ENCODE measurements at regions not wholly inside any gene's neighbourhood (a gene's known extent, or its start where the extent isn't known, plus 50 kb on each side); places are given as distances from the start of the nearest gene placed in this dataset.
"Not testable (repeated sequence)": the region's sequence is repeated elsewhere in the genome, so short reads cannot be mapped to it uniquely, and the experiment has no call there.

DNA sequence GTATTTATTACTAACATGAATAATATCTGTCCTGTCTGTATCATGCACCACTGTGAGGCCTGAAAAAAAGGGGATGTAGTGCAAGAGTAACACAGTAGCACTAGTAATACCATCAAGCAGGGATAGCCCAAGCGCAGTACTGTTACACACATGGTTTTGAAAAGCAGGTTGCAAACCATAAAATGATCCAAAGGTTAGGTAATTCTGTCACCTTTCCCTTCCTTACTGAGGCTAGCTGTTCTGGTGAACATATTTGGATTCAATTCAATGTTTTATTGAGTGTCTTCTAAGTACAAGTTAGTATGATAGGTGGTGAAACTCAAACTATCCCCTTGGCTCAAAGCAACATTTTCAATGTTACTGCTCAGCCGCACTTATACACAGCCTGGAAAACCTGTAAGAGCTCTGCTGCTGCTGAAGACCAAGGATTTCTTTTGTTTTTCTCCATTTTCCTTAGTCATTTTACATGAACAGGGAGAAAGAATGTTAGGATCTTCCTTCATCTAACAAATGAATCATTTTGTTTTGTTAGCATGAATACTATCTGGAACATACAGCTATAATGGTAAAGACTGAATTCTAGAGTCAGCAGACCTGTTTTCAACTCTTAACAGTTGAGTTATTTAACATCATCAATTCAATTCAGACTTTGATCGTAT, 102.5 kb upstream of the ITPRID2 start:
- no peak overlapping the region for H3K9ac ChIP-seq (ENCODE audit: low read length in 5 of 5)
- no peaks in the 10 kb centered on the region for H3K36me3 ChIP-seq (ENCODE audit: control insufficient read depth in 5 of 5, insufficient read depth in 5 of 5, low read length in 5 of 5)
- H3K27me3 ChIP-seq (ENCODE audit: control insufficient read depth in 5 of 5, insufficient read depth in 4 of 5, low read length in 5 of 5) = no peaks in the 10 kb centered on the region
- no peak overlapping the region for H3K27ac ChIP-seq (ENCODE audit: low read depth, low read length)
- H3K4me3 ChIP-seq (ENCODE audit: low read depth in 1 of 5, low read length in 5 of 5) = no peak overlapping the region
- H3K9me3 ChIP-seq (ENCODE audit: control insufficient read depth in 5 of 5, low read length in 5 of 5) = no peaks in the 10 kb centered on the region
- no peaks in the 10 kb centered on the region for H3K4me1 ChIP-seq (ENCODE audit: control insufficient read depth in 5 of 5, insufficient read depth in 5 of 5, low read length in 5 of 5)

DNA sequence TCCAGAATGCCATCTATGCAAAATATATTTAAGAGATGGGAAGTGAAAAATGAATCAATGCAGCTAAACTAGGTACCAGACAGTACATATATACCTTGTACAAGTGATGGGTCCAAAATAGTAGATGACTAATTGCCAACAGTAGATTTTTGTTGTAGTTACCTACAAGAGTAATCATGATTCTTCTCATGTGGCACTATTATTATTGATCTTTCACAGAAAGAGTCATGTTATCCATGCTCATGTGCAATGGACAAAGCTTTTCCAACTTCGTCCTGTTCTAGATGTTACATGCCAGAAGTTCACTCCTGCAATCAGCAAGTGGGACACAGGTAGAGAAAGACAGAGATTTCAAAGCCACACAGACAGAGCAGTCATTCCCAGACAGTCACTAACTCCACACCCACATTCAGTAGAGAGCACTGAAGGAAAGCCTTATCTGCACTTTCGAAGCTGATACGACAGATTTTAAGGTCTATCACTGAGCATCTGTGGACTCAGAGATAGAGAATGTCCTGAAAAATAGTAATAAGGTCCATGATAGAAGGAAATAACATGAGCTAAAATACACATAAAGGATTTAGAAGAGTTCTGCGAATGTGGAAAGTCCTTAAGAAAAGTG, 101.6 kb upstream of the ITPRID2 start:
- Histone ChIP-seq H3K36me3 (ENCODE audit: control insufficient read depth in 5 of 5, insufficient read depth in 5 of 5, low read length in 5 of 5) (no peaks in the 10 kb centered on the region), H3K9me3 (ENCODE audit: control insufficient read depth in 5 of 5, low read length in 5 of 5) (no peaks in the 10 kb centered on the region), H3K27ac (ENCODE audit: low read depth, low read length) (no peak overlapping the region), H3K4me1 (ENCODE audit: control insufficient read depth in 5 of 5, insufficient read depth in 5 of 5, low read length in 5 of 5) (no peaks in the 10 kb centered on the region), H3K9ac (ENCODE audit: low read length in 5 of 5) (no peak overlapping the region), H3K27me3 (ENCODE audit: control insufficient read depth in 5 of 5, insufficient read depth in 4 of 5, low read length in 5 of 5) (no peaks in the 10 kb centered on the region), H3K4me3 (ENCODE audit: low read depth in 1 of 5, low read length in 5 of 5) (no peak overlapping the region)

DNA sequence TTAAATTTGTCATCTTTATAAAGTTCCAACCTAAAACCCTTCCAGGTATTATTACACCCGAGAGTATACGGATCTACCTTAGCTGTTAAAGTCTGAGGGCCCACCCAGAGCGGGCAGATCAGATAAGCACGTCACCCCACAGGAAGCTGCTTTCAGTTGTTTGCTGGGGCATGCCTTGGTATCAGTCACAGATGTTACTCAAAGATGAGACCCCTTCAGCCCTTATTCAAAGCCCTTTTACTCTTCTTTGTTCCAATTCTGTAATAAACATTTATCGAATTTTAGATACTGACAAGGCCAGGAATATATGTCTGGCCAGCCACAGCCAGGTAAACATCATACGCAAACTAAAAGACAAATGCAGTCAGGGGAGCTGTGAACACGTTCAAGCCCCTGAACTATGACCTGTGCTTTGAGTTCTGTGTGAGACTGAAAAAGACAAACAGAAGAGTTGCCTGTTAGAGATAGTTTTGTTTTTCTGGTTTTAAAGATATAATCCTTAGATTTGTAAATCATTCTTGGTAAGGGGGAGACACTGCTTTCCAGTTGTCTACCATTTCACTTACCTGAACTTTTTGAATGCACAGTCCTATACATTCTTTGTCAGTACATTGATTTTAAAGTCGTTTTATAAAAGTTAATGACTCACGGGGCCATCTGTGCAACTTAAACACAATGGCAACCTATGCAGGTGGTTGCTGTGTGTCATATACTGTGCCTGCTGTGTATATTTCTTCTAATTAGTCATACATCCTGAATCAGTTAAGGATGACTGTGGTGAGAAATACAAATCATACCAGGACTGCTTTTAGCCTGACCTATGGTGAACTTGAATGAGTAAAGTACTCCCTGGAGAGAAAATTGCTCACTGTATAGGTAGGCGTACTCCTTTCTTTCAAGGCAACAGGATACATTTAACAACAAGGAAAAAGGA, 100.5 kb upstream of the ITPRID2 start:
- no peak overlapping the region for H3K9ac ChIP-seq (ENCODE audit: low read length in 5 of 5)
- H3K27me3 ChIP-seq (ENCODE audit: control insufficient read depth in 5 of 5, insufficient read depth in 4 of 5, low read length in 5 of 5) = no peaks in the 10 kb centered on the region
- no peaks in the 10 kb centered on the region for H3K36me3 ChIP-seq (ENCODE audit: control insufficient read depth in 5 of 5, insufficient read depth in 5 of 5, low read length in 5 of 5)
- H3K27ac ChIP-seq (ENCODE audit: low read depth, low read length) = no peak overlapping the region
- H3K9me3 ChIP-seq (ENCODE audit: control insufficient read depth in 5 of 5, low read length in 5 of 5) = no peaks in the 10 kb centered on the region
- no peak overlapping the region for H3K4me3 ChIP-seq (ENCODE audit: low read depth in 1 of 5, low read length in 5 of 5)
- no peaks in the 10 kb centered on the region for H3K4me1 ChIP-seq (ENCODE audit: control insufficient read depth in 5 of 5, insufficient read depth in 5 of 5, low read length in 5 of 5)

DNA sequence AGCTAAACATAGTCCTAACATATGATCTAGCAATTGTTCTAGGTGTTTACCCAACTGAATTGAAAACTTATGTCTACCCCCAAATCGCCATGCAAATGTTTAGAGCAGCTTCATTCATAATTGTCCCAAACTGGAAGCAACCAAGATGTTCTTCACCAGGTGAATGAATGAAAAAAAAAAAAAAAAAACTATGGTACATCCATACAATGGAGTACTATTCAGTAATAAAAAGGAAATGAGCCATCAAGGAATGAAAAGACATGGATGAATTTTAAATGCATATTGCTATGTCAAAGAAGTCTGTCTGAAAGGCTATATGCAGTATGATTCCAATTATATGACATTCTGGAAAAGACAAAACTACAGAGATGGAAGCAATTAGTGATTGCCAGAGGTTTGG, 98.6 kb upstream of the ITPRID2 start:
- Histone ChIP-seq H3K9me3 (ENCODE audit: control insufficient read depth in 5 of 5, low read length in 5 of 5) (no peaks in the 10 kb centered on the region), H3K27ac (ENCODE audit: low read depth, low read length) (no peak overlapping the region), H3K9ac (ENCODE audit: low read length in 5 of 5) (no peak overlapping the region), H3K36me3 (ENCODE audit: control insufficient read depth in 5 of 5, insufficient read depth in 5 of 5, low read length in 5 of 5) (no peaks in the 10 kb centered on the region), H3K27me3 (ENCODE audit: control insufficient read depth in 5 of 5, insufficient read depth in 4 of 5, low read length in 5 of 5) (no peaks in the 10 kb centered on the region), H3K4me1 (ENCODE audit: control insufficient read depth in 5 of 5, insufficient read depth in 5 of 5, low read length in 5 of 5) (no peaks in the 10 kb centered on the region), H3K4me3 (ENCODE audit: low read depth in 1 of 5, low read length in 5 of 5) (no peak overlapping the region)

DNA sequence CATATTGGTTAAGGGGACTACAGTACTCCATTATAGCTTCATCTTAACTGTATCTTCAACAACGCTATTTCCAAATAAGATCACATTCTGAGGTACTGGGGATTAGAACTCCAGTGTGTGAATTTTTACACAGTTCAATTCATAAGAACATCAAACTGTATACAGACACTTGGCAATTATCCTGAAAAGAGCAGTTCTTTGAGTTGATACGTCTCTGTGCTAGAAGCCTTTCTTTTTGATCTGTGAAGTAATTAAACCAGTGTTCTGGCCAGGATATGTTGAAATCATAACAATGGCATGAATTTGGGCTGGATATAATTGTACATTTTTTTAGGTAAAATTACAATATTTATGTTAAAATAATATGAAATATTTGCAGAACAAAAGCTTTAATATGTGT, 93.5 kb upstream of the ITPRID2 start:
- Histone ChIP-seq H3K36me3 (ENCODE audit: control insufficient read depth in 5 of 5, insufficient read depth in 5 of 5, low read length in 5 of 5) (no peaks in the 10 kb centered on the region), H3K27ac (ENCODE audit: low read depth, low read length) (no peak overlapping the region), H3K4me3 (ENCODE audit: low read depth in 1 of 5, low read length in 5 of 5) (no peak overlapping the region), H3K9ac (ENCODE audit: low read length in 5 of 5) (no peak overlapping the region), H3K9me3 (ENCODE audit: control insufficient read depth in 5 of 5, low read length in 5 of 5) (no peaks in the 10 kb centered on the region), H3K4me1 (ENCODE audit: control insufficient read depth in 5 of 5, insufficient read depth in 5 of 5, low read length in 5 of 5) (no peaks in the 10 kb centered on the region), H3K27me3 (ENCODE audit: control insufficient read depth in 5 of 5, insufficient read depth in 4 of 5, low read length in 5 of 5) (no peaks in the 10 kb centered on the region)

DNA sequence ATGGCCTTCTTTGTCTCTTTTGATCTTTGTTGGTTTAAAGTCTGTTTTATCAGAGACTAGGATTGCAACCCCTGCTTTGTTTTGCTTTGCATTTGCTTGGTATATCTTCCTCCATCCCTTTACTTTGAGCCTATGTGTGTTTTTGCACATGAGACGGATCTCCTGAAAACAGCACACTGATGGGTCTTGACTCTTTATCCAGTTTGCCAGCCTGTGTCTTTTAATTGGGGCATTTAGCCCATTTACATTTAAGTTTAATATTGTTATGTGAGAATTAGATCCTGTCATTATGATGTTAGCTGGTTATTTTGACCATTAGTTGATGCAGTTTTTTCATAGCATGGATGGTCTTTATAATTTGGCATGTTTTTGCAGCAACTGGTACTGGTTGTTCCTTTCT, 89.2 kb upstream of the ITPRID2 start:
- H3K4me1 ChIP-seq (ENCODE audit: control insufficient read depth in 5 of 5, insufficient read depth in 5 of 5, low read length in 5 of 5) = peaks cover 0 to 16% (median 4%) of the 10 kb centered on the region in 5 donors
- not testable (repeated sequence) for H3K36me3 ChIP-seq (ENCODE audit: control insufficient read depth in 5 of 5, insufficient read depth in 5 of 5, low read length in 5 of 5); H3K9ac ChIP-seq (ENCODE audit: low read length in 5 of 5); H3K27ac ChIP-seq (ENCODE audit: low read depth, low read length); H3K27me3 ChIP-seq (ENCODE audit: control insufficient read depth in 5 of 5, insufficient read depth in 4 of 5, low read length in 5 of 5); H3K4me3 ChIP-seq (ENCODE audit: low read depth in 1 of 5, low read length in 5 of 5); H3K9me3 ChIP-seq (ENCODE audit: control insufficient read depth in 5 of 5, low read length in 5 of 5)

DNA sequence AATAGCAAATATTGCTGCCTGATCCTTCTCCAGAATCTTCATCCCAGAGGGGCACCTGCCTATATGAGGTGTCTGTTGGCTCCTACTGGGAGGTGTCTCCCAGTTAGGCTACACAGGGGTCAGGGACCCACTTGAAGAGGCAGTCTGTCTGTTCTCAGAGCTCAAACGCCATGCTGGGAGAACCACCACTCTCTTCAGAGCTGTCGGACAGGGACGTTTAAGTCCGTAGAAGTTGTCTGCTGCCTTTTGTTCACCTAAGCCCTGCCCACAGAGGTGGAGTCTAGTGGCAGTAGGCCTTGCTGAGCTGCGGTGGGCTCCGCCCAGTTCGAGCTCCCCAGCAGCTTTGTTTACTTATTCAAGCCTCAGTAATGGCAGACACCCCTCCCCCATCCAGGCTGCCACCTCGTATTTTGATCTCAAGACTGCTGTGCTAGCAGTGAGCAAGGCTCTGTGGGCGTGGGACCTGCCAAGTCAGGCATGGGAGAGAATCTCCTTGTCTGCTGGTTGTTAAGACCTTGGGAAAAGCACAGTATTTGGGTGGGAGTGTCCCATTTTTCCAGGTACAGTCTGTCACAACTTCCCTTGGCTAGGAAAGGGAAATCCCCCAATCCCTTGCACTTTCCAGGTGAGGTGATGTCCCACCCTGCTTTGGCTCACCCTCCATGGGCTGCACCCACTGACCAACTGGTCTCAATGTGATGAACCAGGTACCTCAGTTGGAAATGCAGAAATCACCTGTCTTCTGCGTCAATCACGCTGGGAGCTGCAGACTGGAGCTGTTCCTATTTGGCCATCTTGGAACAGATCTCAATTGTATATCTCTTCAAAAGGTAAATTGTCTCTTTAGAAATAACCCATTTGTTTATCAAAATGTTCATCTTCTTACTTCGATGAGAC, 87.4 kb upstream of the ITPRID2 start:
- H3K27ac ChIP-seq (ENCODE audit: low read depth, low read length); H3K27me3 ChIP-seq (ENCODE audit: control insufficient read depth in 5 of 5, insufficient read depth in 4 of 5, low read length in 5 of 5); H3K36me3 ChIP-seq (ENCODE audit: control insufficient read depth in 5 of 5, insufficient read depth in 5 of 5, low read length in 5 of 5); H3K9ac ChIP-seq (ENCODE audit: low read length in 5 of 5); H3K4me3 ChIP-seq (ENCODE audit: low read depth in 1 of 5, low read length in 5 of 5); H3K9me3 ChIP-seq (ENCODE audit: control insufficient read depth in 5 of 5, low read length in 5 of 5): not testable (repeated sequence)
- peaks cover 0 to 16% (median 4%) of the 10 kb centered on the region in 5 donors for H3K4me1 ChIP-seq (ENCODE audit: control insufficient read depth in 5 of 5, insufficient read depth in 5 of 5, low read length in 5 of 5)

DNA sequence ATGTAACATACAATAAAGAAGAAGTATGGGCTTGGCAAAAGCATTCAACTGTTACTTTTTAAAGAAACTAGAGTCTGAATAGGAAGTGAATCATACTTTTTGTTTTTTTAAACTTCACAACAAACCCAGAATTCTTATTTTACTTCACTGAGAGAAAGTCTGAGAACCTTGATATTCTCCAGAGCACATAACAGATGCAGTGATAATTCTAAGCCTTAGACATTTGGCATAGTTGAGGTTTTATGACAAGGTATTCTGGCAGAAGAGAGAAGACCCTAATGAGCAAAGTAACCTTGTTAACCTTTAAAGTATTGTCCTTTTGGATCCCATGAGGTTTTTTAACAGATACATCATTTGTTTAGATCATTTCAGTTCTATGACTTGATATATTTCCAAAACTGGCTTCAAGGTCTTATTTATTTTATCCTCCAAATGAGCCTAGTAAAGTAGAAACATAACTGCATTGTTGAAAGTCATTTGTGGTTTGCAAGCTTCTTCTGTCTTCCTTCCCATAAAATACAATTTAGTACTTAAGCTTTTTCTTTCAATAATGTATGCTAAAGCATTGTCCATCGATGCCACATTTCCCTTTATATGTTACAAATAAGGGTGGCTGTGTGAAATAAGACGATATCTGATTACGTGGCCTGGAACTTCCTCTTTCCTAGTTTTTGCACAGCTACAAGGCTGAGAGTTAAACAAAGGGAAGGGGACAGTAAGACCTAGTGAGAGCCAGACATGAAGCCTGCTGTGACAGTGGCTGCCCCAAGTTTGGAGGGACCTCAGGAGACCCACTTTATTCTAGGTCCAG, 86.1 kb upstream of the ITPRID2 start:
- Histone ChIP-seq H3K9ac (ENCODE audit: low read length in 5 of 5) (no peak overlapping the region), H3K27ac (ENCODE audit: low read depth, low read length) (no peak overlapping the region), H3K4me3 (ENCODE audit: low read depth in 1 of 5, low read length in 5 of 5) (no peak overlapping the region), H3K9me3 (ENCODE audit: control insufficient read depth in 5 of 5, low read length in 5 of 5) (no peaks in the 10 kb centered on the region), H3K27me3 (ENCODE audit: control insufficient read depth in 5 of 5, insufficient read depth in 4 of 5, low read length in 5 of 5) (no peaks in the 10 kb centered on the region), H3K36me3 (ENCODE audit: control insufficient read depth in 5 of 5, insufficient read depth in 5 of 5, low read length in 5 of 5) (no peaks in the 10 kb centered on the region), H3K4me1 (ENCODE audit: control insufficient read depth in 5 of 5, insufficient read depth in 5 of 5, low read length in 5 of 5) (peaks cover 0 to 16% (median 4%) of the 10 kb centered on the region in 5 donors)

DNA sequence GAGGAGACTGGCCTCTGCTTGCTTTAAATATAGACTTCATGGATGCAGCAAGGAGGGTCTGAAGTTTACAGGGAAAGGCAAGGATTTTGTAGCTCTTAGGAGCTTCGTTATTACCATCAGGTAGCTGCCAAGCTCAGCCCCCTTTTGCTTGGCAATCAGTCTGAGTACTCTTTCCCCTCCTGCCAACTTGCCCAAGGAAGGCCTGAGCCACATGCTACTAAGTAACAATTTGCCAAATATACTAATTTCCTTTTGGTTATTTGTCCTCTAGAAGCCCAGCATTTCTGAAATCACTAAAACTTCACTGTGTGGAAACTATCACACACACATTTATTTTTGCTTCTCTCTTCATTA, 85.5 kb upstream of the ITPRID2 start:
- H3K27me3 ChIP-seq (ENCODE audit: control insufficient read depth in 5 of 5, insufficient read depth in 4 of 5, low read length in 5 of 5) = no peaks in the 10 kb centered on the region
- H3K9ac ChIP-seq (ENCODE audit: low read length in 5 of 5) = no peak overlapping the region
- H3K4me3 ChIP-seq (ENCODE audit: low read depth in 1 of 5, low read length in 5 of 5) = no peak overlapping the region
- no peaks in the 10 kb centered on the region for H3K36me3 ChIP-seq (ENCODE audit: control insufficient read depth in 5 of 5, insufficient read depth in 5 of 5, low read length in 5 of 5)
- no peak overlapping the region for H3K27ac ChIP-seq (ENCODE audit: low read depth, low read length)
- H3K9me3 ChIP-seq (ENCODE audit: control insufficient read depth in 5 of 5, low read length in 5 of 5) = no peaks in the 10 kb centered on the region
- peaks cover 0 to 18% (median 4%) of the 10 kb centered on the region in 5 donors for H3K4me1 ChIP-seq (ENCODE audit: control insufficient read depth in 5 of 5, insufficient read depth in 5 of 5, low read length in 5 of 5)
